CMK (cell line): ENCODE measurements at regions not wholly inside any gene's neighbourhood (a gene's known extent, or its start where the extent isn't known, plus 50 kb on each side); places are given as distances from the start of the nearest gene placed in this dataset.
"Not testable (repeated sequence)": the region's sequence is repeated elsewhere in the genome, so short reads cannot be mapped to it uniquely, and the experiment has no call there.

Experiments used
- DNase-seq: peaks from one replicate; pipeline ENCODE4 v3.0.0-alpha.2; 2010; ENCODE audit warnings: low read depth

DNA sequence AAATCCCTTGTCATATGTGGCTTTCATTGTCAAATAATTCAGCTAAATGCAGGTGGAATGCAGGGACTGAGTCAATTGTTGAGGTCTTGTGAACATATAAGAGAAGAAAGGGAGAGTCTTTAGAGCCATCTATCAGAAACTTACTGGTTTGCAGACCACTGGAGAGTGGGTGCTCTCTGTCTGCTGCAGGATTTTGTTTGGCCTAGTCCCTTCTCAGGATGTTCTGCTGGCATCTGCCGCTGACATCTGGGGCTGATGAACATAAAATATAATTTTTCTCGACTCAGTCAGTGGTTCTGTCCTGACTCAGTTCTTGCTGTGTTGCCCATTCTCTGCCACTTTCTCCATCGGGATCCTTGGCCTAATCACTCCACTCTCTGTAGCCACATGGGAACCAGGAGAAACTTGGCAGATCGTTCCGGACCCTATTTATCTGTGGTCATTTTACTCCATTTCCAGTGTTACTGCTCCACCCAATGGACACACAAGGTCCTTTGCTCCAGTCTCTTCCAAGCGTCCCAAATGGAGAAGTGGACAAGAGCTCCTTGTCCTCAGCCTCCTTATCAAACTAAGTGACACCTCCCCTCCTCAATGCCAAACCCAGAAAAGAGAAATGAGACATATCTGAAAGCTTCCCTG is 436.2 kb downstream of the FAT4 start:
- DNase-seq = no peak

DNA sequence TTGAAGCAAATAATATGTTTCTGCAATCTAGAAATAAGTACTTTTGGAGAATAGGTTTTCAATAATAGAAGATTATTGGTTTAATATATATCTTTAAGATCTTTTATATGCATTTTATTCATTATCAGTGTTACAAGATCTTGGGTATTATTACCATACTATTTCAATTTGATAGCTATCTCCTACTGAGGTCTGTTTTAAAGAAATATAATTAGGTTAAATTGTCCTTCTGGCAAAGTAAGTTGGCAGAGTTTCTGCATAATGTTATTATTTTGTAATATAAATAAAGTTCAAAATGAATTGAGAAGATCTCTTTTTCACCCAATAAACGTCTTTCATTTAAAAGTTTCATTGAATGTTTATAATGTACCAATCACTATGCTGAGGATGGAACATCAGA is 443.7 kb downstream of the FAT4 start:
- no peak for DNase-seq

DNA sequence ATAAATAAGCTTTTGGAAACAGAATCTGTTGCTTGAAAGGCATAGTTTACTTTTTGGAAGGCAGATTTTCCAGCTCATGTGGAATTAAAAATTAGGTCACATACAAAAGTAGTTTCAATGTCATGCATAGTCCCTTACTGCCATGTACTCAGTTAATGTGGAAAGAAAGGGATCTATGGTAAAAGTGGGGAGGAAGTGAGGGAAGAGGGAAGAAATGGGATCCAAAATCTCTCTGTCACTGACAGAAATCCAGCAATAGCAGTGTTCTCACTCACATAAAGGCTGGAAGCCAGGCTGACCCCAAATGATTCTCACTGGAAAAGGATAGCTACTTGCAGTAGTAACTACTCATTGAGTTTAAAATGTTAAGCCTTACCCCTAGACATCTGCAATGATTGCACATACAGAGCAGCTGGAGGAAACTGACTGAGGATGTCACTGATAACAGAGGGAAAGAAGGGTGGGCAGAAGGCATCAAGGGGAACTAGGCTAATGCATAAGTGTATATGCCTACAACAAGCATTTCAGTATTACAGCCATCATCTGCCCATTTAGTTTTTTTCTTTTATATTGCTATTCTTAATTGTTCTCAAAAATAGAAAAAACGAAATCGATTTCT is 445.6 kb downstream of the FAT4 start:
- DNase-seq = no peak

DNA sequence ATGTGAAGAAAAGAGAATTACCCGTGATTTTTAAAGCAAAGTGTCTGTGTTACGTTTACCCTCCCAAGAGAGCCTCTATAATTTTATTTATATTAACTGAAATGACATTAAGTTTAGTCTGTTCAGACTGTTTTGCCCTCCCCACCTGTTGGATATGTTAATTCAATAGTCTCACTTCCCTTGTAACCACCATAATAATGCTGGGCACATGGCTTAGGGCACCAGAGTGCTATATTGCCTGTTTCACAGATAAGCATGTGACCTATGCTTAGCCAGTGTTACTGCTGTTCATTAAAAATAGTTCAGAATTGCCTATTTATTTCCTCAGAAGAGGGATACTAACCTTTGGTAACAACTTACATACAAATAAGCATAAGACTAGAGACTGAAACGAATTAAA is 446.2 kb downstream of the FAT4 start:
- DNase-seq = no peak

DNA sequence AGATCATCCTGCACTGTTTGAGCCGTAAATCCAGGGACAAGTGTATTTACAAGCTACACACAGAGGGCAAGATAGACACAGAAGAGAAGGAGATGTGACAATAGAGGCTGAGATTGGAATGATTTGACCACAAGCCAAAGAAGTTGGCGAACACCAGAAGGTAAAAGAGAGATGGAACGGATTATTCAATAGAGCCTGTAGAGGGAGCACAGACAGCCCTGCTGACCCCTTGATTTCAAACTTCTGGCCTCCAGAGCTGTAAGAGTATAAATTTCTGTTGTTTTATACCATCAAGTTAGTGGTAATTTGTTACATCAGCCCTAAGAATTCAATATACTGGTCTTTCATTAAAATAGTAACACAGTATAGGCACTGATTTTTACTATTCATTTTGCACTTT is 447.8 kb downstream of the FAT4 start:
- DNase-seq = no peak

DNA sequence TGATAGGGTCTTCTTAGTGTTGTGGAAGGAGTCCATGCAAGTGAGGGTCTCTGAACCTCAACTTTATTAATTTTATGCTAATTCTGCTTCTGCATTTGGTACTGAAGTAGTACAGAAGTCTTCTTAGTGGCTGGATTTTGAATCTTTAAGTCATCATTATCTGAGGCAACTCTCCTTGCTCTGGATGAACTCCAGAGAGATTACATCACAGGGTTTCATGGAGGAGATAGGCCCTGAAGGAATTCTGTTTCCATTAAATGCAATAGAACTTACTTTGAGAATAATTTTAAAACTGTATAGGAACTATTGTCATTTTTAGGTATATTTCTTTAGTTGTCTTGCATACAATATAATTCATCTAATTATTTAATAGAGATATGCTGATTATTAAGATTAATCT is 451.2 kb downstream of the FAT4 start:
- DNase-seq = no peak

DNA sequence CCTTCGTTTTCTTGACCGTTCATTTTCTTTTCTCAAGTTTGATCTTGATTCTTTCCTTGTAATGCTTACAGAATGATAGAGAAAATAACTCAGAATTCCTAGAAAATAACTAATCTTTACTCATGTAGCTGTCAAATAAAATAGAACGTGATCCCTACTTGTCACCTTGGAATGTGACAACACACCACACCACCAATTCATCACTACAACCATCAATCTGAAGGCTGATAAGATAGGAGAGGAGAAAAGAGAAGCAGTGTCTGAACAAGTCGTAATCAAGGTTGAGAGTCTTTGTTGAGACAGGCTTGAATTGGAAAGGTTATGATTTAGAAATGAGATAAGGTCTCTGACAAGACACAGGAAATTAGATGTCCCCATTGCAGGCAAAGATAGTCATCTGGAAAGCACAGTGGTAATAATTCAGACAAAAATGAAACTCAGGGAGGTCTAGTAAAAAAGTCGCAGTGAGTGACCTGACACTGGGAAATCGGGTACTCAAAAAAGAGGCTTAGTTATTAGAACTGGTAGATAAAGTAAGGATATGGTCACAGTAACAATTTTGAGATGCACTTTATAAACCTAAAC is 456.2 kb downstream of the FAT4 start:
- DNase-seq = no peak

DNA sequence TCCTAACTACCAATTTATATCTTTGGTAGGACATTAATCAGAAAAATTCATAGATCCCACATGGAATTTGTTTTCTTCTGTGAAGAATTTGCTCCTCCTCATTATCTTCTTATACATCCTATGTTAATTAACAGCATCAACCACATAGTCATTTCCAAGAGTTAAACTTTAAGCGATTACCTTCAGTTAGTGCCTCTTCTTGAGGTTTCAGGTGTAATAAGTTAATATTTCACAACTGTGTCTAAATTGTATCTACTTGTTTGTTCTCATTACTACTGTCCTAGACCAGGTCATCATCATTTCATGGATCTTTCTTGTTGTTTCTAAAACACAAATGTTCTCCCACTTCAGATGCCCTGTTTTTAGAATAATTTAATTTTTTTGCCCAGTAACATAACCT is 457.9 kb downstream of the FAT4 start:
- DNase-seq = no peak

DNA sequence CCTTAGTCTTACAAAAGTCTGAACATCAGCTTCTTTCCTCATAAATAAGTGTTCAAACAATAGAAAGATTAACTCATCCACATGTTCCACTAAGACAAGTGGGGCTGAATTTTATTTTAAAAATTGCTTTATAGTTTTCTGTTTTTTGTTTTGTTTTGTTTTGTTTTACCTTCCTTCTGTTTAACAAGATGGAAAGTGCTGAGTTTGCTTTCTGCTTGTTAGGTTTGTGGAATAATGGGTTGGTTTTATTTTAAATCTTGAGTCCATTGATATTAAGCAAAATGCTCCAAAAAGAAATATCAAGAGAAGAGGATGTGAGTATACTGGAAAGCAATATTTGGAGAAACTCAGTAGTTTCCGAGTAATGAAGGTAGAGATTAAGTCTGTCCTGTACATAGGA is 458.7 kb downstream of the FAT4 start:
- no peak for DNase-seq

DNA sequence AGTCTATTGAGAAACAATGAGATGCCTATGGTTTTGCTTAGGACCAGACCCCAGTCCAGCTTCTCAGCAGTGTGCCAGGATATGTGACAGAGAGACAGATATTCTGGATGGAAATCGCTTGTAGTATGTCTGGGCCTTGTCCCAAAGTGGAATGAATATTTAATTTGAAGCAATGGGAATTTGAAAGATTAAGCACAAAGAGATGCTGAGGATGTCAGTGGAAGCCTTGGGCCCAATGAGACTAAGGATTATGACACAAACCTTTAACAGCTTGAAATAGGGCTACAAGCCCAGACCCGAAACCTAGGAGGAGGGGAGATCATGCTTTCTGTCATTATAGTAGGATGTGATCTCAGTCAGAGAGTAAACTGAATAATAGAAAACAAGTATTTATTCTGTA is 459.2 kb downstream of the FAT4 start:
- DNase-seq = no peak

DNA sequence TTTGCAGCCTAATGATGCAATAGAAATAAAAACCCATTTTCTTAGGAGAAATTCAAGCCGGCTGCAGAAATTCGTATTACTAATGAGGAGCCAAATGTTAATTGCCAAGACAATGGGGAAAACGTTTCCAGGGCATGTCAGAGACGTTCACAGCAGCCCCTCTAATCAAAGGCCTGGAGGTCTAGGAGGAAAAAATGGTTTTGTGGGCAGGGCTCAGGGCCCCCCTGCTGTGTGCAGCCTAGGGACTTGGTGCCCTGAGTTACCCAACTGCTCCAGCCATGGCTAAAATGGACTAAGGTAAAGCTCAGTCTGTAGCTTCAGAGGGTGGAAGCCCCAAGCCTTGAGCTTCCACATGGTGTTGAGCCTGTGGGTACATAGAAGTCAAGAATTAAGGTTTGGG is 461.4 kb downstream of the FAT4 start:
- DNase-seq = no peak

DNA sequence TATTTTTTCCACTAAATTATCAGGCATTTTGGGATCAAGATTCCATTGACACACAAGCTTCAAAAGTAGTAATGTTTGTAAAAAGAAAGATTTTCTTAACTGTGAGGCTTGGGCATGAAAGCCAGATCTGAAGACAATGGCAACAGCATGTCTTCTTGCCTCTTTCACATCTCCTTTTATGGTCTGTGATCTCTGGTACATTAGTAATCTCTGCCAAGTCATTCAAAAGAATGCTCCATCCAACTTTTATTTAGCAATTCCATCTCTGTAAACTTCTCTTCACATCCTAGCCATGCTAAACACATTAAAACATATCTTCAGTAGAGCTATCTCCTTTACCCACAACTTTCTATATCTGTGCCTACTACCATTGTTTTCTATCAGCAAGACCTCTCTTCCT is 465.4 kb downstream of the FAT4 start:
- no peak for DNase-seq

DNA sequence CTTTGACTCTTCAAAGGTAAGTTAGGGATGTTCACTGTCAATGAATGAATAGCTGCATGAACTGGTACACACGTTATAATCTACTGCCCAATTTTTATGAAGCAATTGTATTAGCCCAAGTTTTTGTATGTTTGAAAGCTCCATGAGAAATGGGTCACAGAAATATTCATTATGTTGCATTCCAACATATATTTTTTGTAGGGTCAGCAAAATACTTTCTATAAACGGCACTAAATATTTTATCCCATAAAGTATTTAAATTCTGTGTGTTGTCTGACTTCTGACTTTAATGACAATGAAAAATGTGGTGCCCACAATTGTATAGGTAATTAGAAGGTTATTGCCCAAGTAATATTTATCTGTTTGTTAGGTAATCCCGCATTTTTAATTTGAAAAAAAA is 466.0 kb downstream of the FAT4 start:
- no peak for DNase-seq

DNA sequence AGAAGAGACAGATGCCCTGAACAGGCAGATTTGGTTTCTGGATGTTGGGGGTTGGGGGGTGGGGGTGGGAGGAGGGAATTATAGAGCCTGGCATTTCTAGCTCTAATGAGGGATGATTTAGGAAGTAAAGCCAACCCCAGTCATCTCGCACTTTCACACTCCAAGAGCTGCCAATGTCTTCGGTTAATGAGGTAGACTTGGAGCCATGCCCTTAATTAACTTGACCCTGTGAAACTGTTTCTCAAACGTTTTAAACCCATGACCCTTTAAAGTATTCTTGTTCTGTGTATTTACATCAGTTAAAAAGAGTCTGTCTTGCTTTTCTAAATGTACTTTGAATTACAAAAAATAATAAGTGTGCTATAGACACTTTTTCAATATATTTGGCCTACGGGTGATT is 466.9 kb downstream of the FAT4 start:
- no peak for DNase-seq

DNA sequence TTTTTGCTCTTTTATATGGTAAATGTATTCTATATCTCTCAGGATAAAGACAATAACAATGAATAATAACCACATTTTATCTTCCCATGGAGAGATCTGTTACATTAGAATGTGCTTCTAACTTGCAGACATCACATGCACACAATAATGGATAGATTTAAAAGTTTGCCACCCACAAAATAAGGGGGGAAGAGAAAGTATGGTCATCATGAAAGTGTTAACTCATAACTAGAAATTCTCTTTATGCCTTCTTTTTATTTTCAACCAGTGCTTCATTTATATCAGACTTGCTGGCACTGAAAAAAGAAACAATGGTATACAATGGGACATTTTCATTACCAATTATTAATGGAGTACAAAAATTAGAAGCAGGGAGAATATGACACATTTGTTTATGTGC is 470.0 kb downstream of the FAT4 start:
- DNase-seq = no peak

DNA sequence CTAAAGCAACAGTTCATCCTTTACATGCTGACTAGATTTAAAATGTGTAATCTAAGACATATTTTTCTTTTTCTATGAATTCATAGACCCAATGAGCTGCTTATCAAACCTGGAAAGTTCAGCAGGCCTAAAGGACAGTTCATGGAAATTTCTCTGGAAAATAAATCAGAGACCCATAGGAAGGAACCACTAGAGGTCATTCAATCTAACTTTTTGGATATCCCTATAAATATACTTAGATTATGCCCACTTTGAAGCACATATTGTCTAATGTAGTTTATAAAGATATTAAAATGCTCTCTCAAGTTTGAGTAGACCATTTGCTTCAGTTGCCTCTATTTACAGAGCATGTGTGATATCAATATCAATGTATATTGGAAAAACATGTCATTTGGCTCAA is 473.0 kb downstream of the FAT4 start:
- DNase-seq = no peak

DNA sequence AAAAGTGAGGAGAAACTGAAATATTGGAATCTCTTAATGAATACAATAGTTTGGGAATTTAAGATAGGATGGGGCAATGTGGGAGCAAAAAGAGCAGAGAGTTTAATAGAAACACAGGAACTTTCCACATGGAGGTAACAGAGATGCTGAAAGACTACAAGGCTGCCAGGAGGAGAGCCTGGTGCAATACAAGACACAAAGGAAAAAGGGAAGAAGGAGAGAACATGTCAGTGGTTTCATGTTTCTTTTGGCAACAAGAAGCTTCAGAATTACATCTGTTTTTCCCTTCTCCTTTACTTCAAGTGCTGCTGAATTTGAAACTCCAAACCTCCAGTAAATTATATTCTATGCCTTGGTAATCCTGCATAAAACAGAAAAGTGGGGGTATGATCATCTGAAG is 474.3 kb downstream of the FAT4 start:
- DNase-seq = no peak

DNA sequence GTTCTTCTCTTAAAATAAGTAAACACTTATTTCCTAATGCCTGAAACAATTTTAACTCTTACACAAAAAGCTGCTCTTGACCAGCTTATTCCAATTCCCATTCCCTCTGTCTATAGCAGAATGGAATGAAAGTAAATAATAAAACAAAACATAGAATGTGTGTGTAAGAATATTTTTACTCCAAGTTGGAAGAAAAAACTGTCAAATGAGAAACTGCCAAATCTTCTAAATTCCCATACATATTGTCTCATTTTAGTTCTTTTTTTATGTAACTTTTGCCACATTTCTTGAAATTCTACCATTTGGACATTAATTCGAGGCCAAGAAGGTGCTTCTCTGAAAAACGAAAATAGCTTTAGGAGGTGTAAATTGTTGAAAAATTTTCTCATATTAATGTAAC is 477.1 kb downstream of the FAT4 start:
- no peak for DNase-seq

DNA sequence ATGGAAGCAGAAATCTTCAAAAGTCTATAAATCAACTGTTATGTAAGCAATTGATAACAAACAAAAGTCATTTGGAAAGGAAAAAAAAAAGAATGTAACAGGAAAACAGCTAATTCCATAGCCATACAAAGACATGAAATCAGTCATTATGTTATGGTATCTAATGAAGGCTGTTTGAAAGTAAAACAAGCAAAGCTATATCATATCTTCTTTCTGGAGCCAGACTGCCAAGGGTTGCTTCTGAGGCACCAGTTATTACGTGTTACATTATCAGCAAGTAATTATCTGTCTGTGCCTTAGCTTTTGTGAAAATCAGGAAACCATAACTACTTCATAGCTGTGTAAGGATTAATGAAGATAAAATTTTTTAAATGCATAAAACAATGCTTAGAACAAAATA is 480.2 kb downstream of the FAT4 start:
- no peak for DNase-seq

DNA sequence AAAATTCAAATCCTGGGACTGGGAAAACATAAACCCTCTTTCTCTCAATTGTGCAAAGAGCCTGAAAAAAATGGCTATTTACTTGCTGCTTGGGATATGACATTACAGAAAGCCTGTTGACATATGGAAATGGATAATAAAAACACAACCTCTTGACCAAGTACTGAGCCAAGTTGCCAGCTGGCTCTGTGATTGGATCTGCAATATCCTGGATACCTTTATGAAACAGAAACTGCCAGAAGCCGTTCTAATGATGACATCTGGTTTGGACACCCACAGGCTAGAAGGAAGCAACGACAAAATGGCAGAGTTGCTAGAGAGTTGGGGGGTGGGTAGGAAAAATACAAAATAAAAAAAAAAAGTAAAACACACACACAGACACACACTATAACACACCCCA is 481.4 kb downstream of the FAT4 start:
- no peak for DNase-seq

DNA sequence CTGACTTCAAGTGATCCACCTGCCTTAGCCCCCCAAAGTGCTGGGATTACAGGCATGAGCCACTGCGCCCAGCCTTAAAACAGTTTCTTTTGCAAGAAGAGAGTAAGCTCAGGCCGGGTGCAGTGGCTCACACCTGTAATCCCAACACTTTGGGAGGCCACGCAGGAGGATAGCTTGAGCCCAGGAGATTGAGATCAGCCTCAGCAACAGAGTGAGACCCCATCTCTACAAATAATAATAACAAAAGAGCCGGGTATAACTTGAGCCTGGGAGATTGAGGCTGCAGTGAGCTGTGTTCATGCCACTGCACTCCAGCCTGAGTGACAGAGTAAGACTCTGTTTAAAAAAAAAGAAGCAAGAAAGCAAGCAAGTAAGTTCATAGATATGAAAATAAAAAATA is 482.9 kb downstream of the FAT4 start:
- DNase-seq = not testable (repeated sequence)

DNA sequence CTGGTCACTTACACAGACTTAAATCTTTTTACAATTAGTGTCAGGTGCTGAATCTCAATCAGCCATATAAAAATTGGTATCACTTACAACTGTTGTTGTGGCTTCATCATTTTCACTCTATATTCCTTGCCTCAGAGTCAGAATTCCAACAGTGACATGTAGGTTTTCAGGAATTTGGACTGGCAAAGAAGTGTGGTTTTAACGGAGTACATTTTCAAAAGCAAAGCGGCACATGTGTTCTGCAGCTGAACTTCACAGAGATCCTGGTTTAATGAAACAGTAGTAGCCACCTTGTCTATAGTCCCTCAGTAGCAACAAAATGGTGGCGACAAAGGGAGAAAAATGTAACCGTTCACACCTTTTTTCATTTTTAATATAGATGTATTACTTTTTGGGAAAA is 486.6 kb downstream of the FAT4 start:
- no peak for DNase-seq

DNA sequence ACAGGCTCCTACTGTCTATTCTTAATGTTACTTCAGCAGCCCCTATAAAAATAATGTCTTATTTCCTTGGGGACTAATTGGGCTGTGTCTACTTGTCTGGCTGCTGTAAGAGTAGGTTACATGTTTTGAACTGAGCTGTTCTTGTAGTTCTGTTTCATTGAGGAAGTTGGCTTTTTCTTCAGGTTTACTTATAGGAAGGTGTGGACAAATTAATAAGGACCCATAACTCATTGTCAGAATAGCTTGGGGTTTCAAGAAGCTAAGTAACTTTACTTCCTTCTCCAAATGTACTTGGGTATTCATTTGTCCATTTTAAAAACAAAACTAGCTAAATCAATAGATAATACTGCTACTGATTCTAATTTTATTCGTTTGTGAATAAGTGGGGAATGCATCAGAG is 487.2 kb downstream of the FAT4 start:
- no peak for DNase-seq

DNA sequence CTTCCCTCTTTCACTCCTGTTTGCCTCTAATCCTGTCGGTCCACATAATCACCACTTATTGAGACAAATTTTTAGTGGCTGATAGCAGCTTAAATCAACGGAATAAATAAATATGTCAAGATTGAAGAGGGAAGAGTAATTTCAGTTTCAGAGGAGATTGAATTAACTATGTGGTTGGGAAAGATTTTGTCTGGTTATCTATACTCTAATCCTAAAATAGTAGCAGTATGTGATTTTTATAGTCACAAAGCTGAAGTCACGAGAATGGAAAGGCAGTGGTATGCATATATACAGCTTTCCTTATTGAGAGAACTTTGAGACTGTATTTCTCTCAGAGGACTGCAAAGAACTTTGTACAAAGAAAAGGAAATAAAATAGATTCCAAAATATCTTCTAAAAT is 493.3 kb downstream of the FAT4 start:
- DNase-seq = no peak
